ENCODE measurements at regions not wholly inside any gene's neighbourhood (a gene's known extent, or its start where the extent isn't known, plus 50 kb on each side); places are given as distances from the start of the nearest gene placed in this dataset.

DNA sequence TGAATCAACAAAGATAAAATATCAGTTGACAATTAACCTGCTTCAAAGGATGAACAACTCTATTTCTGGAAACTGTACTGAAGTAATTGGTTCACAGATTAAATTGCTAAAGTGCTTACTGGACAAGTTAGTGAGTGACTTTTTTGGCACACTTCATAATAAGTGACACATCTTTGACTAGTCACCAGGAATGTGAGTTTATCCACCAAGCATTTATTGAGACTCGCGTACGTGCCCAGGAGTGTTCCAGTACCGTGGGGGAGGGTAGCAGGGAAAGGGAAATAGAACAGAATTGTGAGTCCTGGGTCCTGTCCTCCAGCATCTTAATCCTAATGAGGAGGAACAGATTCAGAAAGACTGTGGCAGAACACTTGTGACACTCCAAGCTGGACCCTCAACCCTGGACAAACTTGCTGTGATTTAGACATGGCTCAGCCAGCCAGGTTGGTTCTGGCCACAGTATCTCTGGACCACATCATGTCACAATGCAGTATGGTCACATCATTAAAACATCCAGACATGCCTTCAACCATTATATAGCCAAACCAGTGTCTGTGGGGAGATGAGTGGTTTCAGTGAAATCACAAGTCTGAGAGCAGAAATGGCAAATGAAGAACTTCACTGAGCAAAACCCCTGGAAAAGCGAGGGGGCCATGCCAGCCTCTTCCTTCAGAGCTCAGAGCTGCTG is 623.1 kb downstream of the BNC2 start:
- no peak for DNase-seq

- no peak for DNase-seq
These were observed 621.6 kb downstream of the BNC2 start for GRCh38 chr9:16248822-16249221.

DNA sequence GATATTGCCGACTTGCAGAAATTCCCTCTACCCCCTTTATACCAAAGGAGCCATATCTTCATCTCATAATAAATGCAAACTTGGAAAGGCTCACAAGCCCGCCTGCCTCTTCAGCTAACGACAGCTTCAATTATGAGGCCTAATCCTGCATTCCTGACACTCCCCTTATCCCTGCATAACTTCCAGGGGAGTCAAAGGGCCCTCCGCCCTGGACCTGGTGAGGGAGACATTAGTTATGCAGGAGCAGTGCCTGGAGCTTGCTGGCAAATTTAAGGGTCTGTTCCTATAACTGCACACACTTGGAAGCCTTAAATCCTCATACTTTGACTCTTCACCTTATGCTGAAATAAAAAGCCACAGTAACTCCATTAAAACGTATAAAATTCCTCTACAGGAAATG is 617.9 kb downstream of the BNC2 start:
- no peak for DNase-seq

DNA sequence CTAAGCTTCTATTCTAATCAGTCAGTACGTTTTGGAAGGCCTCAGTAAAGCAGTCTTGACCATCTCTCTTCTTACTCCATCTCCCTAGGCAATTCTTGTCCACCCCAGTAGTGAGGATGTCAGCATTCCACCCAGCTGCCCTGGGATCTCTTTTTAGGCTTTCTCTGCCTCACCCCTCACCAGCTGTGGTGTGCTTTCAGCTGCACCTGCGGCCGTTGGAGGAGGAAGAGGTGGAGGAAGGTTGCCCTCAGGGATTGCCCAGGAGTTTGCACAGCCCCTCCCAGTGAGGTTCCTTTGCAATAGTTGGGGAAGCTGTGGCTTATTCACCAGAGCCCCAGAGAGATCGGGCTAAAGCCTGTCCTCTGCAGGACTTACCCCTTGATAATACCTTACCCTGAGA is 615.8 kb downstream of the BNC2 start:
- no peak for DNase-seq

DNA sequence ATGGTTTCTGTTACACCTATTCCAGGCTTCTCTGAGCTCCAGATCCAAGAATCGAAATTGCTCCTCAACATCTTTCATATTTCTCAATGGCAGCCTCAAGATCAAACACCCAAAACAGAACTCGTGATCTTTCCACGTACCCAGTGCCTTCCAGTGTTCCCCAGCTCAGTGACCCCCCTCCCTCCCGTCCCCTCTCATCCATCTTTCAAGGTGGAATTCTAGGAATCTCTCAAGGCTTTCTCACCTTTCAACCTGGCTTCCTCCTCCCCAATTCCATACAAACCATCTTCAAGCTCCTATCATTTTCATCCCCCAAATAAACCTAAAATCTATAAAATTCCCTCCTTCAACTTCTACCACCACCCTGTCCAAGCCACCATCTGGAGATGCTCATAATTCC is 615.3 kb downstream of the BNC2 start:
- no peak for DNase-seq

DNA sequence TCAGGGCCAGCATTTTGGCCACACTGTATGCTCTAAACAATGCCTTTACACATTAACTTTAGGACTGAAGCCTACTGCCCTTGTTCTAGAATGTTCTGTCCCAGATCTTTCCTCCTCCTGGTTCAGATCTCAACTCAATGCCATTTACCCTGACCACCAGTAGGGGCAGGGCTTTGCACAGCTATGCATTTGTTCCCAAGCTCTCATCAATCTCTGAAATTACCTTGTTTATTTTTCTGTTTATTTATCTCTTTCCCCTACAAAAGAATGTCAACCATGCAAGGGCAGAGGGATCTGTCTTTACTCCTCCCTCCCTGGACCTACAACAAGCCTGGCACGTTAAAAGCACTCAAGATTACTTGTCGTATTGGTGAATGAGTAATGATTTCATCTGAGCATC is 612.9 kb downstream of the BNC2 start:
- no peak for DNase-seq

- DNase-seq, result no peak
These were observed 612.3 kb downstream of the BNC2 start for GRCh38 chr9:16258191-16258590.

GRCh38 chr9:16258708-16259107 is 611.8 kb downstream of the BNC2 start:
- DNase-seq, result no peak

GRCh38 chr9:16262477-16263261 is 607.8 kb downstream of the BNC2 start:
- DNase-seq, result no peak

DNA sequence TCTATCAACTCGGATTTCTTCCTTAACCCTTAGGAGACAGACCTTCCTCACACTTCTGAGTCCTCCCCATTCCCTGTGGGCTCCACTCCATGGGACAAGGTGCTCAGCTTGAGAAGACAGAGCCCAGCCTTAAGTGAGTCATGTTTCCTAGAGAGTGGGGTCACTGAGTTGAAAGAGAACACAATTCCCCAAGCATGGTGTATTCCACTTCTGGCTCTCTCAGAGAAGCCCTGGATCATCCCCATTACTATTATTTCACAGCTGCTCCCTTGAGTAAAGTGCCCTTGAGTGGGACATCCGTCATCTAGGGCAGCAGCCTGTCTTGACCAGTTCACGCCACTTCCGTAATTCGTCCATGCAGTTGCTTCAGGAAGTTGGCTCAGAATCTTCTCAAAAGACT is 604.8 kb downstream of the BNC2 start:
- DNase-seq, result no peak

GRCh38 chr9:16266648-16267276 is 603.7 kb downstream of the BNC2 start:
- DNase-seq, result no peak

GRCh38 chr9:16267281-16268066 is 603.0 kb downstream of the BNC2 start:
- no peak for DNase-seq

DNA sequence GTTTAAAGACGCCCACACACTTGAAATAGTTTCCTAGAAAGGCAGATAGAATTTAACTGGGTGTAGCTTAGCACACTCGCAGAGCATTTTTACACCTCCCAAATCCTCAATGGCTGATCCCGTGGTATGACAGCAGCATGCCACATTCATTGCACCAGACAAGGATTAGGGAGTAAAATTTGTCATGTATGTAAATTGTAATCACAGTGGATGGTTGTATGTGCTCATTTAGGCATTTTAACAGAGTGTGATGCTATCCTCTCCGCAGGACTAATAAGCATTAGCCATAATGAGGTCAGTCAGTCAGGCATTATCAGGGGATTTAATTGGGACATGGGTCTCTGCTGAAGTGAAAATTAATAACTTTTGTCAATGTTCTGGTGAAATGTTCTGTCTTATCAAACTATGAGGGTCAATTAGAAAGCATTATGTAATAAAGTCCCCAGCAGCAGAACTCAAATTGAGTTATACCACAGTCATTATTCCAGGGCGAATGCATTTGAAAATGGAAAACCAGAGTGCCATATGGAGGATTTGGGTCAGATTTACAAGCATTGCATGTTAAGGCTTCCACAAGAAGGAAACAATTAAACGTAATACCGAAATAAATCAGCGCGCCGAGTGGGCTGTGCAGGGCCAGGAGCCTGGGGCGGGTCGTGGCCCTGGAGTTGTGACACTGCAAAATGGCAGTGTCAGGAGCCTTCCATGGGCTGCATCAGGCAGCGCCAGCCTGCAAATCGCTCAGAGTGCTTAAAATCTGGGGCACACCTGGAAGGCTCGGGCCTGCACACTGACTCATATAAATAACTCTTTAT is 602.2 kb downstream of the BNC2 start:
- no peak for DNase-seq

GRCh38 chr9:16271967-16272366 is 598.5 kb downstream of the BNC2 start:
- DNase-seq, result no peak

DNA sequence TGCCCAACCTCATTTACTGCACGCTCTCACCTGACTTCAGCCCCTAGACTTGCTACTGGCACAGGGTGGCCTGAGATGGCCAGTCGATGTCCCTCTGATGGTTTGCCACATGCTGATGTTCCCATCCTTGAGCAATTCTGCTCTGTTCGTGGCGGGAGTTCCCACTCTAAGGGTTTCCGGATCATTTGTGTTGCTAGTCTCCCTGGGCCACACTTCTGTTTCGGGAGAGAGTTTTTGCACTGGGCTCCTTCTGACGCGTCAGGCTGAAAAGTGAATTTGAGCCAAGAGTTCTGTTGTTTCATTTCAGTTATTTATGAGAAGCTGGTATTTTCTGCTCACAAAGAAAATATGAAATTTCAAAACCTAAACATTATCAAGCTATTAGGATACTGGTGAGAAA is 597.7 kb downstream of the BNC2 start:
- no peak for DNase-seq

DNA sequence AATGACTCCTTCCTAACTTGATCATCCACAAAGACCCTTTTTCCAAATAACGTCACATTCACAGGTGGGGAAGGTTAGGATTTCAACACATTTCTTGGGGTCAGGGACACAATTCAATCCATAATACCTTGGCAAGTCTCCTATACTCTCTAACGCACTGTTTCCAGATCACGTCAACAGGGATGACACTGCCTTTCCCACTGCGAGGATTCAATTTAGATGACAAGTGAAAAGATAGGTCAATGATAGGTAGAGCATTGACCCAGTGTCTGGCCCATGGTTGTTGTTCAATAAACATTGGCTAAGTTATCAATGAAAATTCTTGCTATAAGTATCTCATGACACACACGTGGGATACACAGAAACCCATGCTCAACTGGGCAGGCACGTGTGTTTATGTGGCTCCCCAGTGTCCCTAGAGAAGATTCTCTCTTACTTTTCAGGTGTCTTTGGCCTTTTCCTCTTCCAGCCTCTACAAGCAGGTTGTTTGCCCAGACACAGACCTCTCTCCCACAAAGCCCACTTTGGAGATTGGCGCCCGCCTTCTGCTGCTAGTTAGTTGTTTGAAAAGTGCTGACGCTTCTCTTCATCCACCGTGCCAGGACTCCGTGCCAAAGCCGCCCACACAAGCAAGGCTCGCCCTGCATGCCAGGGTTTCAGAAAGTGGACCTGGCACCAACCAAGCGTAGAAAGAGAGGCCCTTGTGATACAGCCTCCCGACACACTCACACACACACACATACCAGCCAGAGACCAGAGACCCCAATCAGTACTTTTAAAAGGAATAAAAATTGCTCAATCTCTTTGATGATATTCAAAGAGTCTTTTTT is 594.5 kb downstream of the BNC2 start:
- no peak for DNase-seq

- DNase-seq, result no peak
These were observed 593.6 kb downstream of the BNC2 start for GRCh38 chr9:16276866-16277265.

- DNase-seq, result no peak
These were observed 593.0 kb downstream of the BNC2 start for GRCh38 chr9:16277471-16277960.

GRCh38 chr9:16278326-16278999 is 592.0 kb downstream of the BNC2 start:
- no peak for DNase-seq

DNA sequence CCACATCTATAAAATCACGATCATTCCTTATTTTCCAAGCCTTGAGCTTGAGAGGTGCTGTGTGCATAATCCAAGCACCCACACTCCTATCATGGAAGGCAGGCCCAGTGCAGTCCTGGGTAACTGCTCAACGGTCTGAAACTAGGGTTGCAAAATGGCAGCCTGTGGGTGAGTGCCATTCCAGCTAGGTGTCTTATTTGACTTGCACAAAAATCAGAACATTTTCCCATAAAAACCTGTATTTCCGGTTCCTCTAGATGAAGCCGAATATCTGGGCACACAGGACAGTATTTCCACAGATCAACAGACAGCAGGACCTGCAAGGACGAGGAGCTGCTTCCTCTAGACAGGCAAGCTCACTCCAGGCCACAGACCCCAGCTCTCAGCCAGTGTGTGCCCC is 588.8 kb downstream of the BNC2 start:
- no peak for DNase-seq

GRCh38 chr9:16282216-16282615 is 588.3 kb downstream of the BNC2 start:
- no peak for DNase-seq
